Activated CD8-positive, alpha-beta T cell treated with anti-CD3 and anti-CD28 coated beads for 36 hours (primary cell): ENCODE measurements at regions not wholly inside any gene's neighbourhood (a gene's known extent, or its start where the extent isn't known, plus 50 kb on each side); places are given as distances from the start of the nearest gene placed in this dataset.

Experiments used
- ATAC-seq: fragments of 200-7000 bp; cut with Tn5 transposase; one replicate; pipeline ENCODE4 v1.10.0; 2021; ENCODE audit warnings: mild to moderate bottlenecking, moderate library complexity
- CTCF ChIA-PET: fragments of 350-600 bp; sonication (Branson Sonifier 250); formaldehyde crosslinking; loops from one replicate; lab custom pipeline; 2021; ENCODE audit warnings: antibody characterized with exemption; lab: Charles Lee
- POLR2A ChIA-PET: fragments of 350-600 bp; sonication (Branson Sonifier 250); formaldehyde crosslinking; loops from one replicate; lab custom pipeline; 2021; ENCODE audit warnings: antibody characterized with exemption; lab: Charles Lee
- DNase-seq: peaks from one replicate; pipeline ENCODE4 v3.0.0-alpha.2; 2020
- H3K27ac Mint-ChIP-seq: one replicate; pipeline ENCODE4 v1.8.0; 2021; ENCODE audit warnings: mild to moderate bottlenecking, mixed read lengths
- H3K27me3 Mint-ChIP-seq: one replicate; pipeline ENCODE4 v1.8.0; 2021; ENCODE audit warnings: mixed read lengths
- H3K36me3 Mint-ChIP-seq: one replicate; pipeline ENCODE4 v1.8.0; 2021; ENCODE audit warnings: low read depth, mixed read lengths
- H3K4me1 Mint-ChIP-seq: one replicate; pipeline ENCODE4 v1.8.0; 2021; ENCODE audit warnings: low read depth, mixed read lengths
- H3K4me3 Mint-ChIP-seq: one replicate; pipeline ENCODE4 v1.8.0; 2021; ENCODE audit warnings: mild to moderate bottlenecking, moderate library complexity, mixed read lengths
- H3K9me3 Mint-ChIP-seq: one replicate; pipeline ENCODE4 v1.8.0; 2021; ENCODE audit warnings: mixed read lengths
- CTCF ChIP-seq: fragments of 200-600 bp; IDR thresholded peaks from one replicate; pipeline ENCODE4 v1.8.0; 2022; ENCODE audit warnings: antibody characterized with exemption, mild to moderate bottlenecking
- intact Hi-C: fragments of 100-400 bp; cut with micrococcal nuclease; formaldehyde crosslinking; loops from one replicate; pipeline ENCODE4 v1.10.0; 2022

GRCh38 chr1:24985737-24986136, 55.7 kb upstream of the RUNX3 start:
- ChIA-PET POLR2A (interaction anchor here (0.7 to 13.9 kb wide), 9 partner anchors 11 to 60 kb away, joined by 3 to 157 read pairs (median 4); no protein-coding TSS in a partner anchor), CTCF (interaction anchor here (0.9 to 6.3 kb wide), 6 partner anchors 15 to 52 kb away, joined by 3 to 40 read pairs (median 8); no protein-coding TSS in a partner anchor)
- intact Hi-C loops, result no loop called here
- Mint-ChIP-seq H3K4me3 (no peak overlapping the region), H3K27me3 (no peaks in the 10 kb centered on the region), H3K4me1 (peaks cover 93% of the 10 kb centered on the region), H3K9me3 (peaks cover 3% of the 10 kb centered on the region), H3K27ac (peak overlapping the region; percentile 68), H3K36me3 (peaks cover 34% of the 10 kb centered on the region)
- no peak for TF ChIP-seq CTCF
- ATAC-seq (no peak), DNase-seq (no peak)

GRCh38 chr1:24984800-24985522, 54.9 kb upstream of the RUNX3 start:
- ChIA-PET POLR2A (interaction anchor here (0.7 to 13.9 kb wide), 10 partner anchors 10 to 59 kb away, joined by 3 to 157 read pairs (median 4); no protein-coding TSS in a partner anchor), CTCF (interaction anchor here (0.9 to 6.3 kb wide), 6 partner anchors 11 to 52 kb away, joined by 3 to 40 read pairs (median 3); no protein-coding TSS in a partner anchor)
- H3K9me3 Mint-ChIP-seq, result peaks cover 3% of the 10 kb centered on the region
- no peaks in the 10 kb centered on the region for H3K27me3 Mint-ChIP-seq
- H3K27ac Mint-ChIP-seq, result peak overlapping the region; percentile 68
- no peak overlapping the region for H3K4me3 Mint-ChIP-seq
- DNase-seq (peak; percentile 62), ATAC-seq (peak; percentile 21)
- TF ChIP-seq CTCF, result no peak
- intact Hi-C loops, result no loop called here
- peaks cover 33% of the 10 kb centered on the region for H3K36me3 Mint-ChIP-seq
- H3K4me1 Mint-ChIP-seq, result peaks cover 93% of the 10 kb centered on the region

- Mint-ChIP-seq H3K4me3 (peak overlapping the region; percentile 1), H3K36me3 (peaks cover 36% of the 10 kb centered on the region), H3K27ac (peak overlapping the region; percentile 94), H3K27me3 (no peaks in the 10 kb centered on the region), H3K9me3 (peaks cover 6% of the 10 kb centered on the region), H3K4me1 (peaks cover 94% of the 10 kb centered on the region)
- intact Hi-C loops, result no loop called here
- no peak for DNase-seq
- ChIA-PET CTCF (interaction anchor here (0.9 to 6.3 kb wide), 4 partner anchors 10 to 53 kb away, joined by 3 to 40 read pairs (median 8); no protein-coding TSS in a partner anchor), POLR2A (interaction anchor here (0.7 to 6.2 kb wide), 6 partner anchors 7 to 59 kb away, joined by 3 to 47 read pairs (median 6); no protein-coding TSS in a partner anchor)
- no peak for TF ChIP-seq CTCF
- ATAC-seq, result no peak
Measured at GRCh38 chr1:24984300-24984699, 54.2 kb upstream of the RUNX3 start.

- Mint-ChIP-seq H3K27me3 (no peaks in the 10 kb centered on the region), H3K4me3 (no peak overlapping the region), H3K36me3 (peaks cover 35% of the 10 kb centered on the region), H3K4me1 (peaks cover 94% of the 10 kb centered on the region), H3K9me3 (peaks cover 5% of the 10 kb centered on the region), H3K27ac (peak overlapping the region; percentile 94)
- intact Hi-C loops, result no loop called here
- TF ChIP-seq CTCF, result no peak
- ATAC-seq, result no peak
- POLR2A ChIA-PET, result interaction anchor here (1.4 to 7.3 kb wide), 8 partner anchors 9 to 39 kb away, joined by 3 to 59 read pairs (median 8); no protein-coding TSS in a partner anchor
- CTCF ChIA-PET, result interaction anchor here (0.9 to 6.3 kb wide), 3 partner anchors 13 to 54 kb away, joined by 3 to 40 read pairs (median 12); no protein-coding TSS in a partner anchor
- DNase-seq, result no peak
Measured at GRCh38 chr1:24983006-24983680, 53.1 kb upstream of the RUNX3 start.
